NCI-H2107 treated with DMSO at 0.1 percent for 48 hours (cell line): ENCODE measurements at regions not wholly inside any gene's neighbourhood (a gene's known extent, or its start where the extent isn't known, plus 50 kb on each side); places are given as distances from the start of the nearest gene placed in this dataset.
"Not testable (repeated sequence)": the region's sequence is repeated elsewhere in the genome, so short reads cannot be mapped to it uniquely, and the experiment has no call there.

Experiments
- DNase-seq: peaks from one replicate; lab custom pipeline; 2025; ENCODE audit not compliant: unreplicated experiment; lab: John Stamatoyannopoulos, UW

DNA sequence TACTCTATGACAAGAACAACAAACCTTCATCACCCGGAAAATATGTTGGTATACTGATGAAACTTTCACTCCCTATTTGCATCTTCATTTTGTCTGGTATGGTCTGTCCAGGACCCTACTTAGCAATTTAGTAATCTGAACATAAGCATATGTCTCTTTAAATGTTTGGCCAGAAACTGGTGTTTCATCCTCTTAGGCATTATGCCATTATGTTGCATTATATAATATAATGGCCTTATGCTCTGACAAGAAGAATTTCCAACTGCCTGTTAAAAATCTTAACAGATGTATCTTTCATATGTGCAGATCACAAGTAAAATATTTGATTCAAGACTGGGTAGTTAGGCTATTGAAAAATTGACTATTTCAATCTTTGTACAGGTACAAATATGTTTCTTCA, 610.6 kb upstream of the PRR20A start:
- no peak for DNase-seq

DNA sequence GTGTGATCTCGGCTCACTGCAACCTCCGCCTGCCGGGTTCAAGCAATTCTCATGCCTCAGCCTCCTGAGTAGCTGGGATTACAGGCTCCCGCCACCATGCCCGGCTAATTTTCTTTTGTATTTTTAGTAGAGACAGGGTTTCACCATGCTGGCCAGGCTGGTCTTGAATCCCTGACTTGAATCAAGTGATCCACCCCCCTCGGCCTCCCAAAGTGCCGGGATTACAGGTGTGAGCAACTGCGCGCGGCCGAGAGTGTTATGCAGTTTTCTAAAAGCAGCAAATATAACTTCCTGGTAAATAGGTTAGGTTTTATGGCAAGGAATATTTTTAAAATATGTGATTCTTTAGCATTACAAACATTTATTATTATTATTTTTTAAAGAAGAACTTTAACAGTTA, 592.8 kb upstream of the PRR20A start:
- not testable (repeated sequence) for DNase-seq

DNA sequence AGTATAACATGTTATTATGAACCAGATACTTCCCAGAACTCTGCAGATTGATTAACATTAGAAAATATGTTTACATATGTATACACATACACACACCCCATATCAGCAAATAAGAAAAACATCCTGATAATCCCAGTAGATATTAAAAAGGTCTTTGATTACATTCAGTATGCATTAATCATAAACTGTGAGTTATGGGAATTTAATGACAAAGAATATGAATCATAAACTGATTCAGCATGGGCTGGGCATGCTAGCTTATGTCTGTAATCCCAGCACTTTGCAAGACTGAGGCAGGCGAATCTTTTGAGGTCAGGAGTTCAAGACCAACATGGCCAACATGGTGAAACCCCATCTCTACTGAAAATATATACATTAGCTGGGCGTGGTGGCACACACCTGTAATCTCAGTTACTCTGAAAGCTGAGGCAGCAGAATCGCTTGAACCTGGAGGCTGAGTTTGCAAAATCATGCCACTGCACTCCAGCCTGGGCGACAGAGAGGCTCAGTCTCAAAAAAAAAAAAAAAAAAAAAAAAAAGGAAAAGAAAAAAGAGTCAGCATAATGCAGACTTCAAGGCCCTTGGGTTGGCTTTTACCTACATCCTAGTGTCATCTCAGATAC, 581.9 kb upstream of the PRR20A start:
- no peak for DNase-seq

DNA sequence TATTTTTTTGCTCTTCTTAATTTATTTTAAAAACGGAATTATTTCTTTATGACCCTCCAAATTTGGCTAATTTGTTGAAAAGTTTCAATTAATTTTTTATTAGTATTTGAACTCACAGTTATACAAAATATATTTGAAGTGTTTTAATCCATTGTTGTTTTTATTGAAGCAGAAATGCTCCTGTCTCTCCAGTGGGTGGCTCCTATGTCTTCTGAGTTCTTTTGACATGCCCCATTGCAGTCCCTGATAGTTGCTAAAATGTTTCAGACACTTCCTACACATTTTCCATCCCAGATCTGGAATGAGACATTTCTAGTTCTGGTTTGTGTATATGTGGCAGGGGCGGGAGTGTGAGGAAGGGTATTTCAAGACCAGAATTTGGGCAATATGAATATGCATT, 579.4 kb upstream of the PRR20A start:
- DNase-seq = peak; percentile 11

DNA sequence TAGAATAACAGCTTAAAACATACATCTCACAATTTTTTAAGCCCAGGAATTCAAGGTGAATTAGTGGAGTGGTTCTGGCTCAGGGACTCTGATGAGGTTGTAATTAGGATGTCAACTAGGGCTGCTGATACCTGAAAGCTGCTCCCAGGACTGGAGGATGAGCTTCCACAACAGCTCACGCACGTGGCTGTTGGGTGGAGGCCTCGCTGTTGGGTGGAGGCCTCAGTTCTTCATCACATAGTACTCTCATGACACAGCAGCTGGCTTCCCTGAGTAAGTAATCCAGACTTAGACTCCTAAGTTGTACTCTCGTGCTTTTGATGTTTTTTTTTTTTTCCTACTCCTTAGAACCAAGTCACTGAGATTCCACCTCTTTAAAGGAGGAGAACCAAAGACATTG, 577.1 kb upstream of the PRR20A start:
- no peak for DNase-seq

DNA sequence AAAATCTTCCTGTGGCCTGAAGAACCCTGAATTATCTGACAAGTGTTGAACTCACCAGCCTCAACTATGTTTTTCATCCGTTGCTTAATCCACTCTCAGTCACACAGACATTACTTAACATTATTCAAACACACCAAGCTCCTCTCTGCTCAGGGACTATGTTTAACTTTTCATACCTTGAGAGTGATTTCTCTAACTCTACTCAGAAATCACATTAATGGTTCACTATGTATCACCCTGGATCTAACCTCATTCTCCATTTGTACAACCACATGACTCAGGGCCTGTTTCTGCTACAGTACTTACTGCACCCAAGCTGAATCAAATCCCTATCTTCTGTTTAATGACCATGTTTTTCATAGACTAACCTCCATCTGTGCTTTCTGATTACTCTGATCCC, 553.7 kb upstream of the PRR20A start:
- no peak for DNase-seq

DNA sequence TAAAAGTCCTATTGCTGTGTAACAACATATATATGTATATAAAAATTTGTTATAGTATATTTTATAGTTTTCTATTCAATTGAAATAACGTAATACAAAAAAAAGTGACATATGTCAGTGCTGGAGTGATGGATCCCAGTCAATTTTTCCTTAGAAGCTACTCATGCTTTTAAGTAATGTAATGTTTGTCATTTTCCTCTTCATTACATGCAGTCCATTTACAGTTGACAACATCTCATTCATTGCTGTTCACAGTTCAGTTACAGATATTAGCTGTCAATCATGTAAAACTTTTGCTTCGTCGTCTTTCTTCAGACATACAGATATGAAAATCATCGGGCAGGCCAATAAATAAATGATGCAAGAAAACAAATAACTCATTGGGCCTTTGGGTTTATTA, 525.1 kb upstream of the PRR20A start:
- DNase-seq = no peak

DNA sequence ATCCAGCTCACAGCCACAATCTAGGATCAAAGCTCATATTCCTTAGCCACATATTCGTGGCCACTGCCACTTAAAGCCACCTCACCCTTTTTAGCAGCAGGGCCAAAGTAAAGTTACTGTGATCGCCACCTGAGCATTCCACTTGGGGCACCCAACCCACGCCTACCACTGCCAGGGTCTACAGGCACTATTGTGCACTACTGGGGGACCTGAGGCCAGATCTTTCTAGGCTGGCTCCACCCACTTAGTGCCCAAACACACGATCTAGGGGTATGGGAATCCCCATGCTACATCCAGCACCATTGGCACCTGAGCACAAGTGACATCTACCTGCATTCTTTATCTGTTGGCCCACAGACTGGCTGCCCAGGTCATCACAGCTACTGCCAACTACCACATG, 517.9 kb upstream of the PRR20A start:
- DNase-seq = no peak

DNA sequence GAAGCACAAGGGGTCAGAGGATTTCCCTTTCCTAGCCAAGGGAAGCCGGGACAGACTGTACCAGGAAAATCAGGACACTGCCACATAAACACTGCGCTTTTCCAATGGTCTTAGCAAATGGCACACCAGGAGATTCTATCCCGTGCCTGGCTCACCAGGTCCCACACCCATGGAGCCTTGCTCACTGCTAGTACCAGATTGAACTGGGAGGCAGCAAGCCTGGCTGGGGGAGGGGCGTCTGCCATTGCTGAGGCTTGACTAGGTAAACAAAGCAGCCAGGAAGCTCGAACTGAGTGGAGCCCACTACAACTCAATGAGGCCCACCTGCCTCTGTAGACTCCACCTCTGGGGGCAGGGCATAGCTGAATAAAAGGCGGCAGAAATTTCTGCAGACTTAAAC, 511.8 kb upstream of the PRR20A start:
- not testable (repeated sequence) for DNase-seq

DNA sequence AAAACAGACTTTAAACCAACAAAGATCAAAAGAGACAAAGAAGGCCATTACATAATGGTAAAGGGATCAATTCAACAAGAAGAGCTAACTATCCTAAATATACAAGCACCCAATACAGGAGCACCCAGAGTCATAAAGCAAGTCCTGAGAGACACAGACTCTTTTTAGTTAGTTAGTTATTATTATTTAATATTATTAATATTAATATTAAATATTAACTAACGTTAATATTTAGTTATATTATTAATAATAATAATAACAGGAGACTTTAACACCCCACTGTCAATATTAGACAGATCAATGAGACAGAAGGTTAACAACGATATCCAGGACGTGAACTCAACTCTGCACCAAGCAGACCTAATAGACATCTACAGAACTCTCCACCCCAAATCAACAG, 509.7 kb upstream of the PRR20A start:
- not testable (repeated sequence) for DNase-seq

DNA sequence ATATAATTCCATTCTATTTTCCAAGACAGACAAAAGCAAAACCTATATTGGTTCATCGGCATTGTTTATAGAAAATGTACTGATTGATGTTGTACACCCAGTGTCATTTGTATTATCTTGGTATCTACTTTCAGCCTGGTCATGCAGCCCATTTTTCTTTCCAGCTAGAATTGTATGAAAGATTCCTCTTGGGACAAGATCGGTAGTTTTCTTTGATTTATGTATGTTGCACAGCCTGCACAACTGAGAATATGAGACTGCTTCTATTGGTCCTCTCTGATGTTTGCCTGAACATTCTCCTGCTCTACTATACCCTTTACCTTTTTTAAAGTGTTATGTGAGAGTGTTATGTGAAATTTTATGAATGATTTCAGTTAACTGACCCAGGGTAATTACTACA, 487.7 kb upstream of the PRR20A start:
- DNase-seq = no peak

DNA sequence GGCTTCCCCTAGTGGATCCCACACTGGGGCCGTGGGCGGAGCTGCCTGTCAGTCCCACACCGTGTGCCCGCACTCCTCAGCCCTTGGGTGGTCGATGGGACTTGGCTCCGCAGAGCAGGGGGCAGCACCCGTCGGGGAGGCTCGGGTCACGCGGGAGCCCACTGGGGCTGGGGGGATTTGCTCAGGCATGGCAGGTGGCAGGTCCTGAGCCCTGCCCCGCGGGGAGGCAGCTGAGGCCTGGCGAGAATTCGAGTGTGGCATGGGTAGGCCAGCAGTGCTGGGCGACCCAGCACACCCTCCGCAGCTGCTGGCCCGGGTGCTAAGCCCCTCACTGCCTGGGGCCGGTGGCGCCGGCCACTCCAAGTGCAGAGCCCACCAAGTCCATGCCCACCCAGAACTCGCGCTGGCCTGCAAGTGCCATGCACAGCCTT, 481.7 kb upstream of the PRR20A start:
- no peak for DNase-seq

DNA sequence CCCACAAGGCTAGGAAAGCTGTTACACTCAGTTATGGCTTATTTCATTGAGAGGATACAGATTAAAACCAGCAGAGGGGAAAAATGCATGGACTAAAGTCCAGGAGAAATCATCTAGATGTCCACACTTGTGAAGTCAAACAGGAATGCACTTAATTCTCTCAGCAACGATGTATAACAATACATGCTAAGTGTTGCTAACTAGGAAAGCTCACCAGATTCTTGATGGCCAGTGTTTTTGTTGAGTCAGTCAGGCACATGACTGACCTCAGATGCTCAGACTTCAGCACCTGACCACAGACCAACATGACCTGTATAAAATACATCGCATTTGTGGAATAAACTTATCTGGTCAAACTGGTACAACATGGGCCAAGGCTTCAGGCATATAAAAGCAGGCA, 470.2 kb upstream of the PRR20A start:
- no peak for DNase-seq

DNA sequence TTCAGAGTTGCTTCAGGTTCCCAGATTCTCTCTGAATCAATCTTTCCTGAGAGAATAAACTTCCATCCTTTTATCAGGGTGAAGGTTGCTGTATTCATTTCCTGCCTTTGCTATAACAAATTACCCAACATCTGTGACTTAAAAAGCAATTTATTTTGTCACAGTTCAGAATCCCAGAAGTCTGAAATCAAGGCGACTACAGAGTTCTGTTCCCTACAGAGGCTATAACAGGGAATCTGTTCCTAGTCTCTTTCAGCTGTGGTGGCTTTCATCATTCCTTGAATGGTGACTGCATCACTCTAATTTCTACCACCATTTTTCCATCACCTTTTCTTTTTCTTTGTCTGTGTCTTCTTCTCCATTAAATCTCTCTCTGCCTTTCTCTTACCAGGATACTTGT, 459.3 kb upstream of the PRR20A start:
- DNase-seq = no peak

DNA sequence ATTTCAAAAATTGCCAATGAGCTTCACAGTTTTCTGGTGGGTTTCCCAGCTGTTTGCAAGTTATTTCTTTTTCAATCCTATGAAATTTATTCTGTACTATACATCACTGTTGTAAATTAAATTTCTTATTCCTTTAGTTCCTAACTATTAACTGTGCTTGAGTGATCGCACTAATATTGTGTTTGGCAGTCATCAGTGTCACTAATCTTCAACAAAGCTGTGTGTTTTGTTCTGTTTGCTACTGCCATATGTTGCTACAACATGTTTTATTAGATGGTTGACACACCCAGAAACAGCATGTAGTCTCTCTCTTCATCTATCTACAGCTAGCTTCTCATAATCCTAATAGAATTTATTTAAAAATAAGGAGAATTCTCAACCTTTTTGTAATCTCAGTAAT, 453.6 kb upstream of the PRR20A start:
- no peak for DNase-seq

DNA sequence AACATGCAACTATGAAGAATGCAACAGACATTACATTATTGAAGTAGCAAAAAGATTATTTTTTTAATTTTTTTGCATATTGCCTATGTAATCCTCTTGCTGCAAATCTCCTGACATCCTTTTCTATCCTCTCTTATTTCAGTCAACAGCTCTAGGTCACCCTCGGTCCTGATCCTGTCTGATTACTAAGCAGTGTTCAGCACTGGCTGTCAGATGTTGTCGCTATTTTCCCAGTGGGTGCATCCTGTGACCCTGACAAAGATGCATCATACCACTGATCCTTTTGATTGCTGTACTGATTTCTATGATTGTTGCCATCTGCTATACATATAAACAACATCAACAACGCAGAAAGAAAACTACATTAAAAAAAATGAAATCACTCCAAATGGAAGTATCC, 443.7 kb upstream of the PRR20A start:
- no peak for DNase-seq

DNA sequence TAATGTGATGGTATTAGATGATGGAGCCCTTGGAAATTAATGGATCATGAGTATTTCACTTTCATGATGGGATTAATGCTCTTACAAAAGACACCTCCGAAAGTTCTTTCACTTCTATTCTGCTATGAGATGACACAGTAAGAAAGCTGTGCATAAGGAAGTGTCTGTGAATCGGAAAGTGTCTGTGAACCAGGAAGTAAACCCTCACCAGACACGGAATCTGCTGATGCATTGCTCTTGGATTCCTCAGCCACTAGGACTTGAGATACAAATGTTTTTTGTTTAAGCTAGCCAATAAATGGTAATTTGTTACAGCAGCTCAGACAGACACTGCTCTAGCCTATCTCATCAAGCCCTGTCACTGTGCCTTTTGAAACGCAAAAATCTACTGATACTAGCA, 440.4 kb upstream of the PRR20A start:
- DNase-seq = no peak

DNA sequence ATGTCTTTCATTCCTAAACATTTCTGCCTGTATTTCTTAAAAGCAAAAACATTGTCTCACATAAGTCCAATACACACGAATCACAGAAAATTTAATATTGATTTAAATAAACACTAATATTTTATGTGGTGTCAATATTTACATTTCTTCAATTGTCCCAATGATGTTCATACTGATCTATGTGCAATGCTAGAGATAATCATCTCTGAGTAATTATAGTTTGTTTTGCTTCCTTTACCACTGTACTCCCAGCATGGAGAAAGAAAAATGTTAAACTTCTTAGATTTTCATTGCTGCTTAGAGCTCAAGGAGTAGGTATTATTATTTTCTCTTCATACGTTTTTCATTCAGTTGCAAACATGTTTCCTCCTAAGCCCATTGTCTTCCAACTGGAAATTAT, 434.2 kb upstream of the PRR20A start:
- DNase-seq = no peak

DNA sequence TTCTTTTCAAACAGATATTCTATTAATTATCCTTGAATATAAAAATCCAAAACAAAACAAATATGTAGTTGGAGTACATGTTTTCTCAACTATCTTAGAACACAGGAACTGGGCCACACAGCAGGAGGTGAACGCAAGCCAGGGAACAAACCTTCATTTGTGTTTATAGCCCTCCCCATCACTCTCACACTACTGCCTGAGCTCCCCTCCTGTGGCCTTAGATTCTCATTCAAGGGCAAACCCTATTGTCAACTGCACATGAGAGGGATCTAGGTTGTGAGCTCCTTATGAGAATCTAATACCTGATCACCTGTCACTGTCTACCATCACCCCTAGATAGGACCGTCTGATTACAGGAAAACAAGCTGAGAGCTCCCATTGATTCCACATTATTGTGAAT, 427.1 kb upstream of the PRR20A start:
- DNase-seq = no peak

DNA sequence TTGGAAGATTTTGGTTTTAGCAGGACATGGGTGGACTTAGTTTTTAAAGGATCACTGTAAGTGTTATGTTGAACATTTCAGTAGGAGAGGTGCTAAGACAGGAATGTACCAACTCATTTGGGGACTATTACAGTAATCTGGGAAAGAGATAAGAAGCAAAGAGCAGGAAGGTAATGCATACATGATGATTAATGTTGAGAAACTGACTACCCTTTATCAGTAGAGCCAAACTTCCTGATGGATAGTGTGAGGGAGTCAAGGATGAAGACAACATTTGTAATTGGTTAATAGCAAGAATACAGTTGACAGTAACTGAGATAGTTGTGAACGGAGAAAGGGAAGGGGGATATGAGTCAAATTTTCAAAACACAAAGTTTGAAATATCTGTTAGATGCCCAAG, 421.9 kb upstream of the PRR20A start:
- no peak for DNase-seq

DNA sequence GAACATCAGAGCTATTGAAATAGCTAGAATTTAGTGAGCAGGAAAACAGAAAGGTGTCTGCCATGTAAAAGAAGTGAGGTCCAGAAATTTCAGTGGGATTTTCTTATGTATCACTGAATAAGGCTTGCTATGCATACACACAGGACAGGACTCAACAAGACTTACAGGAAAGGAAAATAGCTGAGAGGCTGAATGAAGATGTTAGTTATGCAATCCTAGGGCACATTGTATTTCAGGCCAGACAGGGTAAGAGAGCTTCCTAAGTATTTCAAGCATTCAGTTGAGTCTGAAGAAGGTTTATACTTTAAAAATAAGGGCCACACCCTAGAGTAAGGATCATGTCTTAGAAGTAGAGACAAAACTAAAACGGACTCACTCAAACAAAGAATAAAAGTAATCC, 419.9 kb upstream of the PRR20A start:
- no peak for DNase-seq

DNA sequence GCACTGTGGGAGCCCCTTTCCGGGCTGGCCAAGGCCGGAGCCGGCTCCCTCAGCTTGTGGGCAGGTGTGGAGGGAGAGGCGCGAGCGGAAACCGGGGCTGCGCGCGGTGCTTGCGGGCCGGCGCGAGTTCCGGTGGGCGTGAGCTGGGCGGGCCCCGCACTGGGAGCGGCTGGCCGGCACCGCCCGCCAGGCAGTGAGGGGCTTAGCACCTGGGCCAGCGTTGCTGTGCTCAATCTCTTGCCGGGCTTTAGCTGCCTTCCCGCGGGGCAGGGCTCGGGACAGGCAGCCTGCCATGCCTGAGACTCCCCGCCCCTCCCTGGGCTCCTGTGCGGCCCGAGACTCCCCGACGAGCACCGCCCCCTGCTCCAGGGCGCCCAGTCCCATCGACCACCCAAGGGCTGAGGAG, 405.2 kb upstream of the PRR20A start:
- DNase-seq = no peak

DNA sequence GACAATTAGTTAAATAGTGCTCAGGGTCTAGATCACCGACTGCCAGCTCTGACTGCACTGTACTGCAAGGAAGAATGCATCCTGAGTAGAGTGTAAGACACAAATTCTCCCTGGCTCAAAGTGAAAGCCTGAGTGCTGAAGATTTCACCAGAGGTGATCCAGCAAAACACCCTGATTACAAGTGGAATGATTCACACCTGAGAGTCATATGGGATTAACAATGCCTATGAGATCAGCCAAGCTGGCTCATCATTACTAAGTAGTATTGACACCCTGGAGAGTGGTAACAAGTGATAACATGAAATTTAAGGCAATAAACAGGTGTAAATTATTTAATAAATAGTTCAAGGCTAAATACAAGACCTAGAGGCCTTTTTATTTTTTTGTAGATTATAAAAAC, 403.8 kb upstream of the PRR20A start:
- DNase-seq = no peak

DNA sequence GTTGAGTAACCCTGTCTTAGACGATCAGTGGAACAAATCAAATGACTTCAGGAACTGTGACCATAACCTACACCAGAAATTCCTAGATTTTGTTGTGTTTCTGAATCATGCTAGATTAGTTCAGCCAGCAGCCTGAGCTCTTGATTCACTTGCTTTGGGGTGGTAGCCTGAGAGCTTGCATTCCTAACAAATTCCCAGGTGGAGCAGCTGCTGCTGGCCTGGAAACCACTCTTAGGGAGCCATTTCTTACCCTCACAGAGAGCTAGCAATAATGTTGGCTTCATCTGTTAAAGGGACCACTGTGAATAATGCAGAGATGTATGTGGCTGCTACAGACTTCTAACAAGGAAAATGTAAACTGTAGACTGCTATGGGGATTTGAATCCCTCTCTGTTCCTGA, 388.1 kb upstream of the PRR20A start:
- no peak for DNase-seq
